GM18868 (cell line): ENCODE measurements at regions not wholly inside any gene's neighbourhood (a gene's known extent, or its start where the extent isn't known, plus 50 kb on each side); places are given as distances from the start of the nearest gene placed in this dataset.

Experiments used
- ATAC-seq: cut with Tn5 transposase; IDR thresholded peaks from one replicate; pipeline ENCODE4 v1.9.1; 2021; ENCODE audit warnings: mild to moderate bottlenecking, moderate library complexity; ENCODE audit not compliant: unreplicated experiment

GRCh38 chr10:88082391-88082790 is 219.0 kb downstream of the PTEN start:
- no peak for ATAC-seq

DNA sequence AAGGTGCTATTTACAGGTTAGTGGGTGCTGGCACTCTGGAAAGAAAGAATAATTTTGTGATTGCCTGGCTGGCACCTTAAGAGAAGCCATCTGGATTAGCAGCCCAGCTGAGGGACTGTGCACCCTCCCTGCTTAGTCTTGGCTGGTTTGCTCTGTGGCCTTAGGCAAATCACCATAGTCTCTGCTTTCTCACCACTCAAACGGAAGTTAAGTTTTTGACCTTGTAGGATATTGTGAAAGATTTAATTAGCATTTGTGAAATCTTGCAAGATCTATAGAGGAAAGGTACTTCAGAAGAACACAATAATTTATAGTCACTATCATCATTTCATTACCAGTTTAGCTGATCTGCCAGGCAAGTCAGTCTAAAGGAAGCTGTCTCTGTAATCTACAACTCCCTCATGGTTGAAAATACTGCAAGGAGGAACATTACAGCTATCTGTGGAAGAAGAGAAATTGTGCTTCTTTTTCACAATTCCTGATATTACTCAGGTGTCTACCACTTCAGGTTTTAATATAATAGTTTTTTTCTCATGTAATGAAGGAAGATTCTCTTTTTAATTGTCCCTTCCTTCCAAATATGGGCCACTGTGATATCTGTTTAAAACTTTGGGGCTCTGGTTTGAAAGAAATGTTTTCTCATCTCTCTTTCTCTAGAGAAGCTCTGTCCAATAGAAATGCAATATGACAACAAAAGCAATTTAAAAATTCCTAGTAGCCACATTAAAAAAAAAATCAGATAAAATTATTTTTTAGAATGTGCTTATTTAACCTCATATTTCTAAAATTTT is 219.6 kb downstream of the PTEN start:
- peak; percentile 65 for ATAC-seq

- ATAC-seq, result no peak
Measured at GRCh38 chr10:88083597-88083989, 220.2 kb downstream of the PTEN start.

DNA sequence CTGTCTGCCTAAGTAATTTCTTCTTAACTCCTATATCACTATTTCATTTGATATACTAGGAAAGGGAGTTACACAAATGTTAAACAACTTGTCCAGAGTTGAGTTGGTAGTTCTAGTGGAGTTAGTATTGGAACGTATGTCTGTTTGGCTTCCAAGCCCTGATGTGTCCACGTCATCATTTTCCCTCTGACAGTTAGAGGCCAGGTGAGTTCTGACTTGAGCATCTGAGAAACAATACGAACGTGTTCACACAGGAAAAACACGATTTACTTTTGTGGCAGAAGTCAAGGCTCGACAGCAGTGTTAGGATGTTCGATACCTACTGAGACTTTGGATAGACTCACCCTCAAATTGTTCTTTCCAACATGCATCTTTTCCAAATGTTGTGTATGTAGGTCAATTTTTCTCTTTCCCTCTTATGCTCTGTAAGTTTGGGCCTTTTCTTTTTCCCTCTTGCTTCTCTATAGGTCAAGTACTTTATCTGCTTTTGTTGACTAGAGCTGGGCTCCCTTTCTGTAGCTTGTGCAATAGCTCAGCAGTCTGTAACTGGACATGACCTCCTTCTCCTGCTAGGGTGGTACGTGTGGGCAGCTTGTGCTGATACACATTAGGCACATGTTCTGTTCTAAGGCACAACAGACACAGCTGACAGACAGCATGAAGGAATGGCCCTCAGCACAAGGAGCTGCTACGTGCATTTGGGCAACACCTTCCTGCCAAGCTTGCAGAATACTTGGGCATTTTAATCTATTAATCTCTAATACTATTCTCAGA is 222.9 kb downstream of the PTEN start:
- no peak for ATAC-seq

GRCh38 chr10:88088441-88089340 is 225.3 kb downstream of the PTEN start:
- no peak for ATAC-seq

DNA sequence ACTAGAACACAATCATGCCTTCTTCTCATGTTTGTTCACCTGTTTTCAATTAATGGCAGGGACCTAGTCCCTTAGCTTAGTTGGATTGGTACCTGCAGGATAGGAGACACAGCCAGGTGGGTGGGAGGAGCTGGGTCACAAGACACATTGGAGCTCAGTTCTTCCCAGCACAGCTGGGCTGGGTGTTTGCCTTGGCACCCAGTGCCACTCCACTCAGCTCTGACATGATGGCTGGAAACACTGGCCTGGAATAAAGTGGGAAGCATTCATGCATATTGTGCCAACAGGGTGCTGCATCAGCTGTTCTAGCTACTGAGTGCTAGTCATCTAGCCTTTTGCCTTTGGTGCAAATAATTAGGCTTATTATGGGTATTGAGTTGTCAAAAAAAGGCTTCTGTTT is 226.1 kb downstream of the PTEN start:
- ATAC-seq, result no peak

DNA sequence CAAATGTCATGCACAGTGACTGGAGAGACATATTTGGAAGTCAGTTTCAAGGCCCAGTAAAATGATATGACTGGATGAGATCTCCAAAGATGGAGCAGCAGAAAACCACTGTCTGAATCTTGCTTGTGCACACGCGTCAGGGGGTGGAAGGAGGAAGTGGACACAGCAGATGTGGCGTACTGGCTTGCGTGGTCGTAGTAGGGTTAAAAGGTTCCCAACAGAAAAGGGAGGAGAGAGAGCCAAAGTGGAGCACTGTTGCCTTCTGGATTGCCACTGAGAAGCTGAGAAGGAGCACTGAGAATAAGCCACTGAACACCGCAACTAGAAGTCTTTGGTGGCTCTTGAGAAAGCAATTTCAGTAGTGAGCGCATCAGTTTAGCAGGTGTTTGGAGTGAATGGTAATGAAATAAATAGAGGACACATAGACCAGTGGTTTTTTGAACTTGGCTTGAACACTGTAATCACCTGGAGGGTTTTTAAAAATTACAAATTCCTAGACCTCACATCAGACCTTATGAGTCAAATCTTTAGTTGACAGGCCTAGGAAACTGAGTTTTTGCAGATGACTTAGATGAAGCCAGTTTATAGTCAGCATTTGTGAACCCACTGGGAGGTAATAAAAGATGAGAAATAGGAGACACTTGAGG is 227.3 kb downstream of the PTEN start:
- ATAC-seq, result no peak

DNA sequence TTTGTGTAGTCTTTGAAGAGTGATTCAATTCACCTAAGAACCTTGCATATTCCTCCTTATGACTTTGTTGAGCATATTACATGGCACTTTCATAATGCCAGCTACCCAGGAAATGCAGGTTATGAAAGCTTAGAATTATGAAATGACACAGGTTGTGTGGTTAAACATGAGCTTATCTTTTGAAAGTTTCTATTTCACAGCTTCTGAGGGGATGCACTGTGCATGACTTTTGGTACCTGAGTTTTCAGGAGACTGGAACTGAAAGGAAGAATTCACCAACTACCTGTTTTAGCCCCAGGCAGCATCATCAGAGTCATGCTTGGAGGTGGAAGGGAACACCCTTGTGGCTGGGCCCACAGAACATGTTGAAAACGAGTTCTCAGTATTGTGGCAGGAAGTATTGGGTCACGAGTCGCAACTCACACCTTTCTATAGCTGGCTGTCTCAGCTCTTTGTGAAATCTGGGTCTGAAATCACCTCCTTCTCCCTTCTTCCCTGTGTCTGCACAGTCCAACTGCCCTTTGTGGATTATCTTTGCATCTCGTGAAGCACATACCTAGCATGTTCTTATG is 228.2 kb downstream of the PTEN start:
- ATAC-seq, result peak; percentile 82

DNA sequence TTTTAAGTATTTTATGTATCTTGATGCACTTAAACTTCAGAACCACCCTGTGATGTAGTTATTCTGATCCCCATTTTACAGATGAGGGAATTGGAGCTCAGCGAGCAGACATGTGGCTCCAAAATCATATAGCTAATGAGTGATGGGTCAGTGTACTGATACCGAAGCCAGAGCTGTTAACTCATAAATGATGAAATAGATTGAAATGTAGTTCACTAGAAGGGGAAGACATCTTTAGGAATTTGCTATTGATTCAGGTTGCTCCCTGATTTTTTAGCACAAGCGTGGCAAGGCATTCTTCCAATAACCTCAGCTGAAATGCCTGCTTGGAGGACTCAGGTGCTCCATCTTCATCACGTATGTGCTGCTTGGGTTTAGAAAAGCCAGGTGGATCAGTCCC is 228.8 kb downstream of the PTEN start:
- no peak for ATAC-seq

GRCh38 chr10:88092973-88093372 is 229.5 kb downstream of the PTEN start:
- ATAC-seq, result no peak

GRCh38 chr10:88094795-88095194 is 231.4 kb downstream of the PTEN start:
- ATAC-seq, result no peak

GRCh38 chr10:88095223-88095721 is 231.8 kb downstream of the PTEN start:
- no peak for ATAC-seq

GRCh38 chr10:88095778-88096431 is 232.5 kb downstream of the PTEN start:
- ATAC-seq, result no peak

- ATAC-seq, result no peak
Measured at GRCh38 chr10:88097092-88097516, 233.7 kb downstream of the PTEN start.

GRCh38 chr10:88097536-88097935 is 234.1 kb downstream of the PTEN start:
- no peak for ATAC-seq

- no peak for ATAC-seq
Measured at GRCh38 chr10:88100281-88100680, 236.9 kb downstream of the PTEN start.

DNA sequence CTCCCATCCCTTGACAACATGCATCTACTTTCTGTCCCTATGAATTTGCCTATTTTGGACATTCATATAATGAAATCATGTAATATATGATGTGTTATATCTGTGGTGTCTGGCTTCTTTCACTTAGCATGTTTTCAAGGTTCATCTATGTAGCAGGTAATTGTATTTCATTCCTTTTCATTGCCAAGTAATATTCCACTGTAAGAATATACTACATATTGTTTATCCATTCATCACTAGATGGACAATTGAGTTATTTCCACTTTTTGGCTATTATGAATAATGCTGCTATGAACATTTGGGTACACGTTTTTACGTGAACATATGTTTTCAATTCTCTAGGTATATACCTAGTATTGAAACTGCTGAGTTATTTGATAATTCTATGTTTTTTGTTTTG is 238.2 kb downstream of the PTEN start:
- no peak for ATAC-seq

DNA sequence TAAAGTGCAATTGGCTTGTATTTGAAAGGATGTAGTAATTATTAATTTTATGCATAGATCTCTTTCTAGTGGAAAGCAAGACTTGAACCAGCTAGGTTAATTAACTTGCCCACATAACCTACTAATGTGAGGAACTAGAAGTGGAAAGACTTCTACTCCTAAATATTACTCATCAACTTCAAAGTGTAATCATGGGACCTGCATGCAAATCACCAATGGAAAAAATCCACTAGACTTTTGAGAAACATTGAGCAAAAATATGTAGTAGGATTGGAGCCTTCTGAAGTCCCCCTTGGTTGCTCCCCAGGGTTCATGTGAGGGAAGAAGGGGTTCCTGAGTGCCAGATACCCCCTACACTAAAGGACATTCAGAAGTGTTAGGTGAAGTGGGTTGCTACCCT is 240.2 kb downstream of the PTEN start:
- ATAC-seq, result no peak

DNA sequence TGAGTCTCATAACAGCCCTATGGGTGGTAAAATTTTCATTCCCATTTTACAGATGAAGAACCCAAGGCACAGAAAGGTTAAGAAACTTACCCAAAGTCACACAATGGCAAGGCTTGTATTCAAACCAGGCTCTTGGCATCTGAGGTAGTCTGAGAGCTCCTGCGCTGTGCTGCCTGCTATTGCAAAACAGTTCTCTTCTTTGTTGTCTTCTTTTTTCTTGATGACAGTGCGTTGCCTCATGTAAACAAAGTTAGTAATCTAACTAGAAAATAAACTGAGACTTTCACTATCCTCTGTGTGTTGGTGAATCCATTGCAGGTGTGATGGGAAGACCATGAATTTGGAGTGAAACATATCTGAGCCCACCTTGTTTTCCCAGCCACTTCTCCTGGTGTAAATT is 240.8 kb downstream of the PTEN start:
- no peak for ATAC-seq

DNA sequence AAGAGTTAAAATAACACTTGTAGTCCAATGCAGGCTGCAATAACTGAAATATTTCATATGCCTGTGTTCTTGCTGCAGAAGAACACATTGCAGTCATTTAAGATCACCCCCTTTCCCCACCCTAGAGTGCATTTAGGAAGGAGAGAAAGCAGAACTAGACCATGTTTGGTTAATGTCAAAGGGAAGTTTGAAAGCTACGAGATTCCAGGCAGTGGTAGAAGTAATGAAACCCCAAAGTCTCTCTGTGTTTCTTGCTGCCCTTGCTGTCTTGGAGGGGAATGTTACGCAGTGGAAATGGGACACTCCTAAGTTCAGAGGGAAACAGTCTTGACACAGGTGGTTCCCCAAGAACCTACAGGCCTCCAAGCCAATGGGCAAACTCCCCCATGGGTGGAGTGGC is 242.9 kb downstream of the PTEN start:
- no peak for ATAC-seq
